DND-41 (cell line): ENCODE measurements at regions not wholly inside any gene's neighbourhood (a gene's known extent, or its start where the extent isn't known, plus 50 kb on each side); places are given as distances from the start of the nearest gene placed in this dataset.
A peak's percentile ranks its signal among the peaks of the same experiment; 100 is the strongest.

Source experiments
- ATAC-seq: fragments of 200-7000 bp; cut with Tn5 transposase; 3 replicates; pipeline ENCODE4 v1.9.1; 2021; ENCODE audit warnings: low read depth; ENCODE audit not compliant: insufficient read depth
- DNase-seq: peaks from one replicate; pipeline ENCODE4 v3.0.0-alpha.2; 2020
- H2AFZ ChIP-seq: 2 replicates; pipeline ENCODE4 v1.6.0; 2012; ENCODE audit warnings: low read depth, low read length
- H3K27ac ChIP-seq: 2 replicates; pipeline ENCODE4 v1.5.1; 2012; ENCODE audit warnings: low read length, inconsistent platforms
- H3K27me3 ChIP-seq: fragments of 200-600 bp; sonication (generic); 2 replicates; pipeline ENCODE4 v1.6.0; 2012; ENCODE audit warnings: low read length, mild to moderate bottlenecking, inconsistent platforms; ENCODE audit not compliant: insufficient read depth, poor library complexity
- H3K36me3 ChIP-seq: 2 replicates; pipeline ENCODE4 v1.5.1; 2012; ENCODE audit warnings: low read length, inconsistent platforms; ENCODE audit not compliant: insufficient read depth
- H3K4me1 ChIP-seq: 2 replicates; pipeline ENCODE4 v1.5.1; 2012; ENCODE audit warnings: mild to moderate bottlenecking, low read length; ENCODE audit not compliant: insufficient read depth
- H3K4me2 ChIP-seq: 2 replicates; pipeline ENCODE4 v1.6.0; 2012; ENCODE audit warnings: mild to moderate bottlenecking, moderate library complexity, low read length, inconsistent platforms; ENCODE audit not compliant: insufficient read depth
- H3K4me3 ChIP-seq, 2 experiments: fragments of 200-600 bp in 1 of 2; shearing (Covaris generic) in 1 of 2; 2 replicates each; pipeline ENCODE4 v1.5.1; 2012 to 2016; ENCODE audit warnings: inconsistent platforms in 2 of 2, low read length in 2 of 2, mild to moderate bottlenecking in 2 of 2, low read depth in 1 of 2, moderate library complexity in 1 of 2
- H3K79me2 ChIP-seq: 2 replicates; pipeline ENCODE4 v1.6.0; 2012; ENCODE audit warnings: low read length, inconsistent platforms; ENCODE audit not compliant: insufficient read depth
- H3K9ac ChIP-seq: 2 replicates; pipeline ENCODE4 v1.6.0; 2012; ENCODE audit warnings: low read depth, mild to moderate bottlenecking, inconsistent platforms, low read length, moderate library complexity
- H3K9me3 ChIP-seq: 2 replicates; pipeline ENCODE4 v1.5.1; 2012; ENCODE audit warnings: low read length, moderate library complexity, mild to moderate bottlenecking, inconsistent platforms; ENCODE audit not compliant: insufficient read depth, severe bottlenecking
- H4K20me1 ChIP-seq: 2 replicates; pipeline ENCODE4 v1.6.0; 2012; ENCODE audit warnings: low read length; ENCODE audit not compliant: insufficient read depth
- CTCF ChIP-seq: IDR thresholded peaks from 2 replicates; pipeline ENCODE4 v1.5.1; 2012; ENCODE audit warnings: borderline replicate concordance, low read length, moderate library complexity, mild to moderate bottlenecking; ENCODE audit not compliant: poor library complexity, severe bottlenecking; ENCODE audit errors: extremely low read depth
- EZH2 ChIP-seq: IDR thresholded peaks from 3 replicates; pipeline ENCODE4 v1.6.1; 2012; ENCODE audit warnings: borderline replicate concordance, low read depth, mild to moderate bottlenecking, moderate library complexity, low read length, inconsistent platforms; ENCODE audit not compliant: severe bottlenecking

- H3K9me3 ChIP-seq = no peaks in the 10 kb centered on the region
- H3K79me2 ChIP-seq = no peaks in the 10 kb centered on the region
- H3K4me2 ChIP-seq = no peak overlapping the region
- no peak for ATAC-seq
- H3K27me3 ChIP-seq = no peaks in the 10 kb centered on the region
- H2AFZ ChIP-seq = no peak overlapping the region
- H3K4me3 ChIP-seq = no peak overlapping the region
- H4K20me1 ChIP-seq = no peaks in the 10 kb centered on the region
- no peak for TF ChIP-seq CTCF
- no peak for TF ChIP-seq EZH2
- no peak overlapping the region for H3K27ac ChIP-seq
- H3K36me3 ChIP-seq = no peaks in the 10 kb centered on the region
- H3K4me1 ChIP-seq = no peaks in the 10 kb centered on the region
- no peak overlapping the region for H3K9ac ChIP-seq
- DNase-seq = no peak
These were observed 286.9 kb upstream of the PTCHD4 start for GRCh38 chr6:48397887-48398286.

- Histone ChIP-seq H3K4me1 (no peaks in the 10 kb centered on the region), H3K27me3 (no peaks in the 10 kb centered on the region), H3K4me3 (no peak overlapping the region), H3K9ac (no peak overlapping the region), H3K36me3 (no peaks in the 10 kb centered on the region), H4K20me1 (no peaks in the 10 kb centered on the region), H2AFZ (0 out of 2 replicates have a peak overlapping the region, but pooled peaks have one; percentile 16), H3K9me3 (no peaks in the 10 kb centered on the region), H3K27ac (no peak overlapping the region), H3K79me2 (no peaks in the 10 kb centered on the region), H3K4me2 (no peak overlapping the region)
- TF ChIP-seq EZH2 (no peak), CTCF (no peak)
- ATAC-seq (no peak), DNase-seq (no peak)
These were observed 278.4 kb upstream of the PTCHD4 start for GRCh38 chr6:48389146-48390043.

GRCh38 chr6:48388044-48388443, 277.0 kb upstream of the PTCHD4 start:
- H3K27ac ChIP-seq = no peak overlapping the region
- no peaks in the 10 kb centered on the region for H3K79me2 ChIP-seq
- no peak overlapping the region for H3K9ac ChIP-seq
- H3K27me3 ChIP-seq = no peaks in the 10 kb centered on the region
- no peaks in the 10 kb centered on the region for H3K36me3 ChIP-seq
- H2AFZ ChIP-seq = no peak overlapping the region
- ATAC-seq (no peak), DNase-seq (no peak)
- no peak overlapping the region for H3K4me2 ChIP-seq
- H3K4me3 ChIP-seq = no peak overlapping the region
- no peaks in the 10 kb centered on the region for H4K20me1 ChIP-seq
- H3K9me3 ChIP-seq = no peaks in the 10 kb centered on the region
- no peaks in the 10 kb centered on the region for H3K4me1 ChIP-seq
- no peak for TF ChIP-seq EZH2
- no peak for TF ChIP-seq CTCF
